Prostate gland (tissue), 2 donors: ENCODE measurements at regions not wholly inside any gene's neighbourhood (a gene's known extent, or its start where the extent isn't known, plus 50 kb on each side); places are given as distances from the start of the nearest gene placed in this dataset.
"Not testable (repeated sequence)": the region's sequence is repeated elsewhere in the genome, so short reads cannot be mapped to it uniquely, and the experiment has no call there.

ENCODE experiments used
- DNase-seq: peaks from one replicate; pipeline ENCODE4 v3.0.0-alpha.2; 2019; ENCODE audit warnings: low spot score
- H3K27ac ChIP-seq, 2 donors: fragments of 200-600 bp; sonication (generic); 2 replicates each; pipeline ENCODE4 v1.5.1; 2017 to 2019
- H3K27me3 ChIP-seq: fragments of 200-600 bp; sonication (generic); replicated peaks from 2 replicates; pipeline ENCODE4 v1.5.1; 2019; ENCODE audit not compliant: insufficient read depth
- H3K36me3 ChIP-seq, 2 donors: fragments of 200-600 bp; sonication (generic); 1 replicate in 1 of 2; 2 replicates in 1 of 2; pipeline versions ENCODE4 v1.5.1 to v1.8.1; 2017 to 2019
- H3K4me1 ChIP-seq: fragments of 200-600 bp; sonication (generic); replicated peaks from 2 replicates; pipeline ENCODE4 v1.5.1; 2019
- H3K4me3 ChIP-seq, 2 donors: fragments of 200-600 bp; sonication (generic); 2 replicates each; pipeline ENCODE4 v1.5.1; 2017 to 2019
- H3K9me3 ChIP-seq: fragments of 200-600 bp; sonication (generic); 2 replicates; pipeline ENCODE4 v1.5.1; 2017
- CTCF ChIP-seq, 4 experiments: fragments of 200-600 bp in 2 of 4; fragments of 450-650 bp in 2 of 4; sonication (generic) in 2 of 4; IDR thresholded peaks; 1 replicate in 3 of 4; 2 replicates in 1 of 4; pipeline ENCODE4 v1.5.1; 2016 to 2019; ENCODE audit warnings: antibody characterized with exemption in 4 of 4, mild to moderate bottlenecking in 2 of 4, moderate library complexity in 2 of 4
- POLR2A ChIP-seq: fragments of 450-650 bp; IDR thresholded peaks from one replicate; pipeline ENCODE4 v1.6.1; 2016; ENCODE audit warnings: antibody characterized with exemption, mild to moderate bottlenecking
- POLR2AphosphoS5 ChIP-seq: sonication (generic); formaldehyde crosslinking; IDR thresholded peaks from one replicate; pipeline ENCODE4 v1.6.1; 2017; ENCODE audit warnings: antibody characterized with exemption
- WGBS: methylation state at CpG from one replicate; pipeline ENCODE4 v1.1.5; 2018; 5-methylcytosine and 5-hydroxymethylcytosine counted together
- intact Hi-C: fragments of 100-400 bp; cut with DNase I; formaldehyde crosslinking; loops from one replicate; pipeline ENCODE4 v1.14.2; 2022

GRCh38 chr3:125684199-125684598, 88.9 kb upstream of the OSBPL11 start:
- intact Hi-C loops = no loop called here
- 70% methylated on average over 11 of the region's 11 CpGs for WGBS
- H3K4me1 ChIP-seq = no peaks in the 10 kb centered on the region
- H3K36me3 ChIP-seq = no peaks in the 10 kb centered on the region
- H3K27ac ChIP-seq = no peak overlapping the region
- TF ChIP-seq POLR2A (no peak), CTCF (IDR thresholded peaks at IDR 0.05) (no peak), POLR2AphosphoS5 (no peak)
- H3K4me3 ChIP-seq = no peak overlapping the region
- no peak for DNase-seq
- no peaks in the 10 kb centered on the region for H3K27me3 ChIP-seq
- no peaks in the 10 kb centered on the region for H3K9me3 ChIP-seq

- H3K36me3 ChIP-seq, H3K9me3 ChIP-seq, DNase-seq, H3K27me3 ChIP-seq, intact Hi-C loops, H3K4me1 ChIP-seq, H3K4me3 ChIP-seq, H3K27ac ChIP-seq: not testable (repeated sequence)
- WGBS = 69% methylated on average over 2 of the region's 2 CpGs
These were observed 90.4 kb upstream of the OSBPL11 start for GRCh38 chr3:125685741-125686140.

GRCh38 chr3:125692361-125692760, 97.1 kb upstream of the OSBPL11 start:
- Histone ChIP-seq H3K4me1 (no peaks in the 10 kb centered on the region), H3K27ac (no peak overlapping the region), H3K4me3 (no peak overlapping the region), H3K27me3 (no peaks in the 10 kb centered on the region), H3K36me3 (no peaks in the 10 kb centered on the region), H3K9me3 (no peaks in the 10 kb centered on the region)
- TF ChIP-seq POLR2A = no peak
- no peak for TF ChIP-seq CTCF (IDR thresholded peaks at IDR 0.05)
- no peak for TF ChIP-seq POLR2AphosphoS5
- DNase-seq = no peak
- WGBS = 89% methylated on average over 13 of the region's 13 CpGs
- intact Hi-C loops = no loop called here

GRCh38 chr3:125693887-125694286, 98.6 kb upstream of the OSBPL11 start:
- no peaks in the 10 kb centered on the region for H3K4me1 ChIP-seq
- DNase-seq = no peak
- intact Hi-C loops = no loop called here
- H3K27ac ChIP-seq = no peak overlapping the region
- no peaks in the 10 kb centered on the region for H3K36me3 ChIP-seq
- WGBS = 97% methylated on average over 10 of the region's 10 CpGs
- H3K4me3 ChIP-seq = no peak overlapping the region
- no peaks in the 10 kb centered on the region for H3K9me3 ChIP-seq
- H3K27me3 ChIP-seq = no peaks in the 10 kb centered on the region
- no peak for TF ChIP-seq POLR2A
- no peak for TF ChIP-seq POLR2AphosphoS5
- no peak for TF ChIP-seq CTCF (IDR thresholded peaks at IDR 0.05)

- Histone ChIP-seq H3K27ac (no peak overlapping the region), H3K4me1 (no peaks in the 10 kb centered on the region), H3K27me3 (no peaks in the 10 kb centered on the region), H3K36me3 (no peaks in the 10 kb centered on the region), H3K4me3 (no peak overlapping the region), H3K9me3 (no peaks in the 10 kb centered on the region)
- intact Hi-C loops = no loop called here
- WGBS = 73% methylated on average over 14 of the region's 14 CpGs
- TF ChIP-seq POLR2A (no peak), POLR2AphosphoS5 (no peak), CTCF (IDR thresholded peaks at IDR 0.05) (no peak)
- no peak for DNase-seq
These were observed 99.5 kb upstream of the OSBPL11 start for GRCh38 chr3:125694761-125695294.
